Astrocyte (in vitro differentiated cells and primary cell): ENCODE measurements at regions not wholly inside any gene's neighbourhood (a gene's known extent, or its start where the extent isn't known, plus 50 kb on each side); places are given as distances from the start of the nearest gene placed in this dataset.
"Not testable (repeated sequence)": the region's sequence is repeated elsewhere in the genome, so short reads cannot be mapped to it uniquely, and the experiment has no call there.

Source experiments
- CTCF ChIP-seq: IDR thresholded peaks from 2 replicates; pipeline ENCODE4 v1.5.1; 2011; ENCODE audit warnings: low read depth, mild to moderate bottlenecking, inconsistent platforms, low read length, moderate library complexity; ENCODE audit not compliant: insufficient read depth
- EZH2 ChIP-seq: IDR thresholded peaks from 2 replicates; pipeline ENCODE4 v1.6.1; 2012; ENCODE audit warnings: mild to moderate bottlenecking, low read length, inconsistent platforms; ENCODE audit not compliant: insufficient read depth

- not testable (repeated sequence) for TF ChIP-seq CTCF, EZH2
Measured at GRCh38 chr2:76172154-76172595, 461.5 kb upstream of the GCFC2 start.
